ENCODE measurements at regions not wholly inside any gene's neighbourhood (a gene's known extent, or its start where the extent isn't known, plus 50 kb on each side); places are given as distances from the start of the nearest gene placed in this dataset.

DNA sequence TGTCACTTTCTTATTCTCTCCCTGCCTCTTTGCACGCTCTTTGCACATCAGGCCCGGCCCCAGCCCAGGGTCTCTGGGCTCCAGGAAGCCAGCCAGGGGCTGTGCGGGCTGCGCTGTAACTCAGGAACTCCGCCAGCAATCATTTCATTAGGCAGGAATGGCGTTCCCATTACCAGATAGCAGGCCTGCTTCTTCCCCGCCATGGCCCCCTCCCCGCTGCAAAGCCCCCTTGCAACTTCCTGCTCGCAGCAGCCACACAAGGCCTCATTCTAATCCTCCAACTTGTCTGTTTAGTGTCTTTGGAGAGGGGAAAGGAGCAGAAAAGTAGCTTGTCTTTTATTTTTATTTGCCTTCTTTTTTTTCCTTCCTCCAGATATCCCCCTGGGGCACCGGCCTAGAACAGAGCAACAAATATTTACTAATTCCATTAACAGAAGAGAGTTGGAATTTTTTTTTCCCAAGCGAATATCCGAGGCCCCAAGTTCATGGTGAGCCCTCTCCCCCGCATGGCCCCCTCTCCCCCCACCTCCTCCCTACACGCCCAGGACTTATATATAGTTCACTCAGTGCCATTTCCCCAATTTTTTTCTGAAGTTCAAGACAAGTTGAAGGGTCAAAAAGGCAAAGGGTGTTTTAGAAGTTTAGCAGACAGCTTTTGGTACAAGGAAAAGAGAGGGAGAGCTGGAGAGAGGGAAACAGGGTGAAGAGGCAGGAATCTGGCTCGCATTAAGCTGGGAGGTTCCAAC lies 329.4 kb upstream of the TBX3 start:
- DNase-seq (ENCODE audit: low spot score), result no peak

- DNase-seq (ENCODE audit: low spot score), result no peak
These were observed 328.9 kb upstream of the TBX3 start for GRCh38 chr12:115012861-115013235.

DNA sequence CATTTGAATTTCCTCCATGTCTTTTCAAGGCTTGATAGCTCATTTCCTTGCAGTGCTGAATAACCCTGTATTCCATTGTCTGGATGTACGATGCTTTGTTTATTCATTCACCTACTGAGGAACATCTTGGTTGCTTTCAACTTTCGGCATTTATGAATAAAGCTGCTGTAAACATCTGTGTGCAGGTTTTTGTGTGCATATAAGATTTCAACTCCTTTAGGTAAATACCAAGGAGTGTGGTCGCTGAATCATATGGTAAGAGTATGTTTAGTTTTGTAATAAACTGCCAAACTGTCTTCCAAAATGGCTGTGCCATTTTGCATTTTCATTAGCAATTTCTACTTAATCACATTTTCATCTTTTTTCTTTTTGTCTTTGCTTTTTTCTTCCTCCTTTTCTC lies 327.7 kb upstream of the TBX3 start:
- no peak for DNase-seq (ENCODE audit: low spot score)

GRCh38 chr12:115010324-115010995 lies 326.5 kb upstream of the TBX3 start:
- no peak for DNase-seq (ENCODE audit: low spot score)

DNA sequence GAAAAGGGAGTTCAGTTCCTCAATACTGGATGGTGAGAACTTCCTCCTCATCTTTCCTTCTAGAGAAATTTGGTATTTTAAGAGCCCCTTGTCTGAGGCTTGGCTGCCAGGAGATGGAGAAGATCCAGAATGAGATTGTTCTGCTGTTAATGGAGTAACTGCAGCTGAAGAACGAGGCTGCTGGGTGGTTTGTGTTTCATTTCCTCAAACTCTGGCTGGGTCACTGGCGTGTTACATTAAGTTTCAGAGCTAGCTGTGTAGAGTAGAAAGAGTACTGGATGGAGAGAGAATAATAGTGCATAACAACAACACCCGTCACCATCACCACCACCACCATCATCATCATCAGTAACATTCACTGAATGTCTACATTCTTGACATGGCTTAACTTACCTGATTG lies 325.0 kb upstream of the TBX3 start:
- no peak for DNase-seq (ENCODE audit: low spot score)

GRCh38 chr12:115004470-115005146 lies 320.6 kb upstream of the TBX3 start:
- no peak for DNase-seq (ENCODE audit: low spot score)

GRCh38 chr12:115002434-115002833 lies 318.5 kb upstream of the TBX3 start:
- no peak for DNase-seq (ENCODE audit: low spot score)

GRCh38 chr12:115001571-115002180 lies 317.7 kb upstream of the TBX3 start:
- no peak for DNase-seq (ENCODE audit: low spot score)

DNA sequence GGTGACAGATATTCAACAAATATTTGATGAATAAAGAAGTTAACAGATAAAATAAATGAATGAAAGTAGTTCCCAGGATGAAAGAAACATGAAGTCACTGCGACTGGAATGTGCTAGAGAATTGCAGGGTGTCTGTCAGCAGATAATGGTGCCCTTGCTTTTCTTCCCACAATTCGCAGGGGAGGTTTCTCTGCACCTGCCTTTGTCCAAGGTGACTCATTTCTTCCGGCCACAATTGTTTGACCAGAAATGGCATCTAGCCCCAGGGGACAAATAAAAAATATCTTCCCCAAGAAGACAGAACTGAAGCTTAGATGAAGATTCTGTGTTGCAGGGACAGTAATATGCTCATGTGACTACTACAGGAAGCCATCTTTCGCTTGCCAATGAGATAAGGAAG lies 316.1 kb upstream of the TBX3 start:
- no peak for DNase-seq (ENCODE audit: low spot score)

DNA sequence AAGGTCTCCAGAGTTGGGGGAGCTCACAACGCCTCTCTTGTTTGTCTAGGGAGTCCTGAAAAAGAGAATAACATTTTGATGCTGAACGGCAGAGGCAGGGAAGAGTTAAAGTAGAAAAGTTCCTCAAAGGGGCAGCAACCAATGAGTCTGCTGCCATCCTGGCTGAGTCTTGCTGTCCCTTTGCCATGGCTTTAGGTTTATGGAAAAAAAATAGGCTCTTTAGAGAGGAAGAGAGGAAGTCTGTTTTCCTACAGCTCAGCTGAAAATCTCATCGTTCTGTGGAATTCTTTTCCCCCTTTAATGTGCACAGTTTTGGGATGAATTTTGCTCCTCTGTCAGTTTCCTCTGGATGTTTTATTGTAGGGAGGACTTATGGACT lies 314.8 kb upstream of the TBX3 start:
- no peak for DNase-seq (ENCODE audit: low spot score)

GRCh38 chr12:114998118-114998749 lies 314.3 kb upstream of the TBX3 start:
- no peak for DNase-seq (ENCODE audit: low spot score)

DNA sequence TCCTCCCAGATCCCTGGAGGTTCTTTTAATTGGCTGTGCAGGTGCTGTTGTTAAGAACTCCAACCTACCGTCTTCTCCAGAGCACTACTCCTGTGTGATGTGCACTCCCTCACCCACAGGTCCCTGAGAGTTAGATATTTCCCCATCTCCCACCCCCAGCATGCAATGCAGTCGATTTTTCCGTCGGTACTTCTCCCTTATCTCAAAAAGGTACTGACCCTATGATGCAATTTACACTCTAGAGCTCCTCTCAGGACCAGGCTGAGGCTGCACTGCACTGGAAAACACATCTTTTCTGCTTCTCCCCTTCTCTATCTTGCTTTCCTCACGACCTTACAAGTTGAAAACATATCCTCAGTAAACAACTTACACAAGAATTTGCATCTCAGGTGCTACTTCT lies 312.4 kb upstream of the TBX3 start:
- no peak for DNase-seq (ENCODE audit: low spot score)

DNA sequence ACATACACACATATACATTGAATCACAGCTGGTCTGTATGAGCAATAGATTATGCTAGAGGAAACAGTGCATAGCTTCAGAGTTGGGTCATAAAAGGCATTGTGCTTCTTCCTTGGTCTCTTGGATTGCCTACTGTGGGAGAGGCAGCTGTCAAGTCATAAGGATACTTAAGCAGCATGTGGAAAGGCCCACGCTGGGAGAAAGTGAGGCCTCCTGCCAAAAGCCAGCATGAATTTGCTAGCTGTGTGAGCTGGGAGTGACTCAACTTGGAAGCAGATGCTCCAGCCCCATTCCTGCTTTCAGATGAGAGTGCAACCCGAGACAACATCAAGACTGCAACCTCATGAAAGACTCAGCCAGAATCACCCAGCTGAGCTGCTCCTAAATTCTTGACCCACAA lies 311.9 kb upstream of the TBX3 start:
- DNase-seq (ENCODE audit: low spot score), result no peak

DNA sequence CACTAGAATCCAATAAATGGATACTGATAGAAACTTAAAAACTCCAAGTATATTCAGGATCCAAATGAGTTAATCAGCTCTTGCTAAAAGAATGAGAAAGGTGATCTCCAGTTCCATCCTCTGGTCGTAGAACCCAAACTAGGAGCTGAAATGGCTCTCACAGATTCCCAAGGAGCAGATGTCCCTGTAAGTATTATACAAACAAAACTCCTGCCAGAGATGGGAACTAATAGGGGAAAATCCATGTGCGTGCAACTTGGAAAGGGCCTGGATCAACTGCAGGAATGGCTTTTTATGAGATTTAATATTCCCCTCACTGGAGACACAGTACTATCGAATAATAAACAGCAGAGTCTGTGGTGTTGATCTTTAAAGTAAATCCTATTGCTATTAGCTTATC lies 309.2 kb upstream of the TBX3 start:
- DNase-seq (ENCODE audit: low spot score), result no peak

GRCh38 chr12:114992443-114992842 lies 308.5 kb upstream of the TBX3 start:
- no peak for DNase-seq (ENCODE audit: low spot score)

DNA sequence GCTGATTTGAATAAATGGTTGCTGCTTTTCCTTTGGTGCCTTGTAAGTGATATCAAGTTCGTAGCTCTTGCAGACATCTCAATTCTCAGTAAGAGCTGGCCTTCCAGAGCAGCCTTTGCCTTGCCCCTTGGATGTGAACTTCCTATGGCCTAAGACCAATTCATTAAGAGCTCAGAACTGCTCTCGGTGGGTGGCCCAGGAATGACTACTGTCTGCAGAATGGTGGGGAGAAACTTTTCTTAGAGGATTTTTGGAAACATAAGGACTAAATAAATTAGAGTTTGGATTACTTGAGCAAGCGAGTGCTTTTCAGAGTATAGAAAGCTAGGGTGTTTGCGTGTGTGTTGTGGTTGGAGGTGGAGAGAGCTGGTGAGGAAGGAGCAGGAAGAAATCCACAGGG lies 306.4 kb upstream of the TBX3 start:
- no peak for DNase-seq (ENCODE audit: low spot score)

DNA sequence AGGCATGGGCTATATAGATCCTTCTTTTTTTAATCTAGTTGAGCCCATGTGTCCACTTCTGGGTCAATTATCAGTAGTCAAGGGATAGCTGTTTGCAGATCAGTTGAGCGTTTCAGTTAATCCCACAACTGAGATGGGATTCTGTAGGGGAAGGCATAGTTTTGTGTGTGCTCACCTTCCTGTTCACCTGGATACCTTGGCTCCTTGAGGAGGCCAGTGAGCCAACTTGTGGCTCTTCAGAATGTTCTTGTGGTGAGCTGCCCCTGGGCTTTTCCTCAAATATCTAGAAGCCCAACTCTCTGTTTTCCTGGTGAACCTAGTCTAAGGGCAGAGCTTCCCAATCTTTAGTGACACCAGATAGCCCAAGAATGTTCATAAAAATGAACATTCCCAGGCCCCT lies 302.9 kb upstream of the TBX3 start:
- DNase-seq (ENCODE audit: low spot score), result no peak

- no peak for DNase-seq (ENCODE audit: low spot score)
These were observed 302.3 kb upstream of the TBX3 start for GRCh38 chr12:114986178-114986714.

DNA sequence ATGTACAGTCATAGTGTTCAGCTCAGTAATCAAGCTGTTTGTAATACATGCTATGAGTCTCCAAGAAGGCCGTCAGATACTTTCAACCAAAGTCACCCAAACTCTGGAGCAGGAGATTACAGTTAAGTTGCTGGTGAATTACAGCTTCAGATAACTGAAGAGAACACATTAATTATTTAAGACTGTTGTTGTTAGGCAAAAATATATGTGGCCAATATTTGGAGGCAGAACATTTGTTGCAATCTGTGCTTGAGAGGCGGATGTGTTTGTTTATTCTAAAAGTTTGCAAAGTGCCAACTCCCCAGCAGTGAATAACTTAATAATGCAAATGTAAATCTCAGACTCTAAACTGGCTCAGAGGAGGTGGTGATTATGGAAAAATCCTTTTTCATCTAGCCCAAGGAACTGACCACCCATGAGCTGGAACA lies 300.7 kb upstream of the TBX3 start:
- DNase-seq (ENCODE audit: low spot score), result no peak

GRCh38 chr12:114982760-114983159 lies 298.8 kb upstream of the TBX3 start:
- DNase-seq (ENCODE audit: low spot score), result no peak

GRCh38 chr12:114981036-114981435 lies 297.1 kb upstream of the TBX3 start:
- DNase-seq (ENCODE audit: low spot score), result no peak

DNA sequence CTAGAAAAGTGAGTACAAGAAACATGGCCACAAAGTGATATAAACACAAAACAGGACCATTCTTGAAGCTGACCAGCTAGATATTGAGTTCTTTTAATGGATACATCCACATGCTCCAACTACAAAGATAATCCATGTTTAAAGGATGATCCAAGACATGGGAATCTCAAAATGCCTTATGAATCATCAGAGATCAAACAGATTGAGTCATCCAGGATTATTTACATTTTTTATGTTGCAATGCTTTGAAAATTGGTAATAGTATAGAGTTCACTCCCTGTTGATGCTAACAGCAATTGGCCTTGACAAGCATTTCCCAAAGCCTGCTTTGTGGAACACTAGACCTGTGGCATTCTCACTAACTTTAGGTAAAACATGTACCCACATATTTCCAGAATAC lies 293.0 kb upstream of the TBX3 start:
- no peak for DNase-seq (ENCODE audit: low spot score)
